GM03348 (cell line): ENCODE measurements at regions not wholly inside any gene's neighbourhood (a gene's known extent, or its start where the extent isn't known, plus 50 kb on each side); places are given as distances from the start of the nearest gene placed in this dataset.
A peak's percentile ranks its signal among the peaks of the same experiment; 100 is the strongest.

Experiments
- DNase-seq: peaks from one replicate; pipeline ENCODE4 v3.0.0; 2012; ENCODE audit warnings: low spot score

DNA sequence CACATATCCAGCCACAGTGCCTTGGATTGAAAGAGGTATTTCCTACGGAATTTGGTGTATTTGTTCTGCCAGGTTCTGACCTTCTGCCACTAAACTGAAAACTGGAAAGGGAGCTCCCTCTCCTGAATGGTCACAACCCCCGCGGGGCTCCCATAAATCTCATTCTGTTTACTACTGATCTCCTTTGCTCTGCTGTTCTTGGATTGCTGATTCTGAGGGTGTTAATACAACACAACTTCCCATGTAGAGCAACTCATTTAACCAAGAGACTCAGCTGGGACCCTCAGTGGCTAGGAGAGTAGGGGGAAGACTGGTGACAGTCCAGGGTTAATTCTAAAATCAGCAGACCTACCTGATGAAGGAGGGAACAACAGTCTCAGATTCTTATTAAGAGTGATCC is 662.9 kb downstream of the INHBA start:
- no peak for DNase-seq

DNA sequence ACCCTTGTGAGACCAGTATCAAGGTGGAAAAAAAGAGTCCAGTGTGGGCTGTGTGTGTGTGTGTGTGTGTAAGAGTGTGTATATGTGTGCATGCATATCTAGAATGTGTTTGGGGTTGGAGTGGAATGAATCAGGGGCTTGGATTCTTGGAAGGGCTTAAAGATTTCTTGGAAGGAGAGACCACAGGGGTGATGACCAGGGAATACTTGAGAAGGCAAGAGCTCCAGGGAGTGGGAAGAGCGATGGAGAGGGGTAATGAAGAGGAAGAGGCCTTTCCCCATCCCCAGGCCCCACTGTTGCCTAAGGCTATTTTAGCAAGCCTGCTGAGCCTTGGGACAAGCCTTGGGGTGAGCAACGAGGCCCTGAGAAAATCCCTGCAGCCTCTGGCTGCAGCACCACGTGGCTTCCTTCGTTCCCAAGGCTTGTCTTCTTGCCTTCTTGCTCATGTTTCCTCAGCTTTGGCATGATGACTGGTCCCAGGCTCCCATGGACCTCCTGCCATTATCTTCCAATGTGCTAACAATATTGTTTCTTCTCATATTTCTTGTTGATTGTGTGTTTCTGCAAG is 663.4 kb downstream of the INHBA start:
- no peak for DNase-seq

DNA sequence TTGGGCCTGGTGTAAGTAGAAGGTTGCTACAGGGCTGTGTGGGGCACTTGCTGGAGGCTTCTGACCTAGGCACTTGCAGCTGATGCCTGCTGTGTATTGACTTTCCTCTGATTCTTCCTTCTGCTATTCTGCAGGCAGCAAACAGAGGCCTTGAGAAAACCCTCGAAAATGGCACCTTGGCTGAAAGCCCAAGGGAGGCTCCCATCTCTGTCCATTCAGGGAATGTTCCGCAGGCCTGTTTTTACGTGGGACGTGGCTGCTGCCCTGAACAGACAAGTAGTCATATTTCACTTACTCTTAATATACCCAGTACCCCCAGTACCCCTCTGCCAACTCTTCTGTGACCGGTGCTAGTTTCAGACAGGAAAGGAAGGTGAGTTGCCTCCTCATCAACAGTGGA is 664.7 kb downstream of the INHBA start:
- no peak for DNase-seq

DNA sequence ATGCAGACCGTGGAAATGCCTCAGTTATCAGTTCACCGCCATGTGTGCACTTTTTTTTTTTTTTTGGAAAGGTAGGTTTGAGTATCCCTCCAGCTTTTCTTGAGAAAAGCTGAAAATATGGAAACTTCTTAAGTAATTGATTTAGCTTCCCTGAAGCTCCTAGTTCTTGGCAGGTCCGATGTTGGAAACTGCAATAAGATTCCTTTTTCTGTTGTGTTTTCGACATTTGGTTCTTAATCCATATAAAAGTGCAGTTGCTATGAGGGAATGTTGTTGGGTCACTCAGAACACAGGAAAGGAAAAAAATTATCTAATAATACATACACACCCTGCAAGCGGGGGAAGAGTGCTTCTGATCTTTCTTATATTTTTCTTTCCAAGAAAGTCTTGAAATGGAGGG is 665.2 kb downstream of the INHBA start:
- no peak for DNase-seq

DNA sequence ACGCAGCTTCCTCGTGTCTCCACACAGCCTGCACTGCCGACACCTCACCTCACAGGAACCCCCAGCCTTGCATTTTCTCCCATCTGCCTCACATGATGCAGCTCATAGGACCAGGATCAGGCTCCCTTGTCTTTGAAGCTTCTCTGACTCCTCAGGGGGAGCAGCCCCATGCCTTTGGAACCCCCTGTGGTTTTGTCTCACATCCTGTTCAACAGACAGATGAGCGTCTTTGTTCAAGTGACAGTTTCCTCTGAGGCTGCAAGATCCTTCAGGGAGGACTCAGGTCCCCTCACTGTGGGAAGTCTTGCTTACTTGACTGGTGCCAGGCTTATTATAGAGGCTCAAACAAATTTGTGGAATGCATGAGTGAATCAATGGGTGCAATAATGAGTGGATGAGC is 667.1 kb downstream of the INHBA start:
- no peak for DNase-seq

DNA sequence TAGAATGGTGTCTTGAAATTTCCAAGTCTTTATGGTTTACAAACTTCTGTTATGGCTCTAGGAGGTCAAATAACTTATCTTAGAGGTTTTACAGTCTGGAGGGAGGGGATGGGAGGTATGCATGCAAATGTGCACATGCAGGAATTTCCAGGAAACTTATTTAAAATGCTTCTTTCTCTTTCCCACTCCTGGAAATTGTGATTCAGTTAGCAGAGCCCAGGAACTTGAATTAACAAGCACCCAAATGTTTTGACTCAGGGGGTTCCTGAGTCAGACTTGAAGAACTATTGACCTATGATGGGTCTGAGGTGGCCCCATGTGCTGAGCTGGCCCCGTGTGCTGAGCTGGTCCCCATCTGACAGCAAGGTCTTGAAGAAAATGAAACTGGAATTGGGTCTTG is 669.4 kb downstream of the INHBA start:
- no peak for DNase-seq

DNA sequence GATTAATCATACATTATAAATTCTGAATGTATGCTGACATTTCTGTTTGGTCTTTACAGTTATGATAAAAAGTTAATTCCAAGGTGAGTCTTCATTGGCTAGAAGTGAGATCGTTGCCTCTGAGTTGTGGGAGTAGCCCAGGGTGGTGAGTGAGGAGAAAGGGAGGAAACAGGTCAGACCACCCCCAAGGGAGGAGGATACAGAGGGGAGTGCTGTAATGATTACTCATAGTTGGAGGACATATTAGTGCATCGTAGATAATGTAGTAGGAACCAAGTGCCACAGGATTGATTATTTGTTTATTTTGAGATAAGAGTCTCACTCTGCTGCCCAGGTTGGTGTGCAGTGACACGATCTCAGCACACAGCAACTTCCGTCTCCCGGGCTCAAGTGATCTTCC is 672.2 kb downstream of the INHBA start:
- no peak for DNase-seq

DNA sequence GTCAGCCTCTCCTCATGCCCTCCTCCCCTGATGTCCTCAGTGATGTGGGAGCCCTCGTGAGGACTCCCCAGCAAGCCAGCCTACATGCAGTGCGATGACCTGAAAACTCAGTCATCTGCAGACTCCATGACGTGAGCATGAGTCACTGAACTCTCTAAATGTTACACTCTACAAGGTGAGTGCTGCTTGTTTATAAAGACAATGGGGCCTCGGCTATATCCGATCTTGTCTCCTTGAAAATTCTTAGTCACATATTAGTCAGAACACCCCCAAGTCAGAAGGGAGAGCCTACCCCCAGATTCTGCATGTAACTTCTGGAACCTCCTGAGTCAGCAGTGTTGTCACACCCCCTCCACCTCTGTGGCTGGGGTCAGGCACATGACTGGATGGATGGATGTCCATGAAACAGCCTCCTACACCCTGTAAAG is 673.8 kb downstream of the INHBA start:
- peak; percentile 61 for DNase-seq

DNA sequence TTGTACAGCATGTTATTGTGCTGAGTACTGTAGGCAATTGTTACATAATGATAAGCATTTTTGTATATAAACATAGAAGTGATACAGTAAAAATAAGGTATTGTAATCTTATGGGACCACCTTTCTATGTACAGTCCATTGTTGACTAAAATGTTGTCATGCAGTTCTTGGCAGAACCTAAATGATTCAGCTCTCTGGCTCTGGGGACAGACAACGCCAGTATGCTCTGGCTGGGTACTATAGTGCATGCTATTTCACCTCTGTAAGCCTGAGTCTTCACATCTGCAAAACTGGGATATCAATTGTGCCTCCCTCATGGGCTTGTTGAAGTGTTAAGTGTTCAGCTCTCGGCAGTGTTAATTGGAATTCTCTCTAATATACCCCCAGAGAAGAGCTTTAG is 674.3 kb downstream of the INHBA start:
- DNase-seq: no peak

DNA sequence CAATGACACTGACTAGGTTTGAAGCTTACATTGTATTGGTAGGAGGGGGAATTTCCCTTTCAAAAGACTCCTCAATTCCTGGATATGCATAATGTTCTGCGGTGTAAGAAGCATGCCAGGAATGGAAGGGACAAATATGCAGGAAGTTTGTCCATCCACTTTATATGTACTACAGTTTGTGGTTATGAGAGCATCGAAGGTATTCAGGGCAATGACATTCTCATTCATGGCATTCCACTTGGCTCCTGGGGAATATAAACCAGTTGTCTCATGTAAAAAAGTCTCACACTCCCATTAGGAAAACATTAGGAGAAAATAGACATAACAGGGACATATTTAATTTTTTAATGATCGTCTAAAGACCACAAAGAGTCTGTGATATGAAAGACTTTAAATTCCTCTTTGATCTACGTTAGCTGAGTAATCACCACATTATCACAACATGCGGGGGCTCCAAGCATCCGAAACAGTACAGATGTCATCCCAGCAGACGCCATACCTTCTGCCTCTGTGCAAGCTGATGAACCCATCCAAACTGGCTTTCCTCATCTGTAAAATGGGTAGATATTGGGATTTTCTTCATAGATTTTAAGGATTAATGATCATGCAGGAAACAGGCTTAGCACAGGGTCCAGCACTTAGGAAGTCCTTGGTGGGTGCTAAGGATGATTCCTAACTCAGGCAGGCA is 675.3 kb downstream of the INHBA start:
- peak; percentile 89 for DNase-seq

DNA sequence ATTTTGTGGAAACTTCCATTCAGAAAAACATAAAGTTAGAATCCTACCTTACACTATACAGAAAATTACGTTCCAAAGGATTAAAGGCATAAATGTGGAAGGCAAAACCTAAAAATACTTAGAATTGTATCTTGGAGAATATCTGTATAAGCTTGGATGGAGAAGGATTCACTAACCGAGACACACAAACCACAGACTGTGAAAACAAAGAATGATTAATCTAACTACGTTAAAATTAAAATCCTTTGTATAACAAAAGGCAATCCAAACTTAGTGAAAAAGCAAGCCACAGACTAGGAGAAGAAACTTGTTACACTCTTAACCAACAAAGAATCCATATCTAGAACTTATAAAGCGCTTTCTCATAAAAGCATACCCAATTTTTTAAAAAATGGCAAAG is 678.8 kb downstream of the INHBA start:
- DNase-seq: no peak

DNA sequence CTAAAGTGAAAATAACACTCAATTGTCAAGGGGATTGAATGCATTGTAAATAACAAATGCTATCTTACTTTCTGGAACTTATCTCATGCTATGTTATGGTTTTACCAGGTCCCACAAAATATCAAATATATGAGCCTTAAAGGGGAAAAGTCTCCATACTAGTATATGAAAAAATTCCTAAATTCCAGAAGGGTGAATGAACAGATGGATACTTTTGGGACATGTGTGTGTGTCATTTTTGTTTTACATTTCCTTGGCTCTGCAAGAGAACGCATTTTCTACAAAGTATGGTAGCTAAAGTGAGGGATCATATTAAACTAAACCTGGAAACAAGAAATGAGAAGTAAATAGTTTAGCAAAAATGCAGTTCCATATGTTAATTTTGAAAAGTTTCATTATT is 682.8 kb downstream of the INHBA start:
- DNase-seq: no peak

DNA sequence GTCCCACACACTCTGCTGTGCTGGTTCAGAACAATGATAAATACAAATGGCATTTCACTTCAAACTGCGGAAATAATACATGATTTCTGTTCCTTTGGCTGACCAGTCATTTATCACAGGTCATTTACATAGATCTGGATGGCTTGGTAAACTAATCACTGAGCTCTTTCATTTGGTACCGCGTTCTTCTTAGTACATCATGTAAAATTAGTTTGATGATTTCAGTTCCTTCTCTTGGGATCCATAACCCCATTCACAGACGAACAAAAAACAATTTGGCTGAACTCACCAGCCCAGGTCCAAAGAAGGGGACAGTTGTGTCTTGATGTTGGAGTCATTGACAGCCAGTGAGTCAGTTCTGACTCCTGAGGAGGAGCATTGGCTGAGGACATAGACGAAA is 689.8 kb downstream of the INHBA start:
- DNase-seq: no peak

DNA sequence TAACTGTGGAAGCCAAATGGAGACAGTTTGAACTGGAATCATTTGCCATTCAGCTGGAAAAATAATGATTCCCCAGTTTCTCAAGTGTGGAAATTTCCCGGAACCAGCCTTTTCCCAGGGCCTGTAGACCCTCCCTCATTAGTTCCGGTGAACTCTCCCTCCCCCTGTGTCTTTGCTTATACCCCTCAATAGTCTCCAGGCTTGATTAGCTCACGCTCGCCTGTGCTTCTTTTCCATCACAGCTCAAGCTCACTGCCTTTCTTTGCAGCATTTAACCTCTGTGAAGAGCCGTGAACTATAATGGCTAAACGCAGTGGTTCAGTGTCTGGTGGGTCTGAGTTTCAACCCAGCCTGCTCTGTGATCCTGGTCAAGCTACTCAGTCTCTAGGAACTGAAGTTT is 690.8 kb downstream of the INHBA start:
- DNase-seq: no peak

DNA sequence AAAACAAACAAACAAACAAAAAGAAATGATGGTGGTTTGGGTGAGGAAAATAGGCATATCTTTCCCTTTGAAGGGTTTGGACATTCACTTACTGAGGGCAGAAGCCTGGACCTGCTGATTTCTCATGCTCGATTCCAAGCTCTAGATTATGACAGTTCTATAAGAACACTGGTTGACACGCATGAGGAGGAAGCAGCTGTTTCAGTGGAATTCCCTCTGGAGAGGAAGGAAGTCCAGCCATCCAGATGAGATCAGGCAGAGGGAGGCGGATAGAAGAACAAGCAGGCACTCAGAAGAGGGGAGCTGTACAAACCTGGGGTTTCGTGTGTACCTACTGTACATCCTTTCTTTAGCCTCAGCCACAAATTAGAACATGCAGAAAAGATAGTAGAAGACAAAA is 691.9 kb downstream of the INHBA start:
- DNase-seq: peak; percentile 38

DNA sequence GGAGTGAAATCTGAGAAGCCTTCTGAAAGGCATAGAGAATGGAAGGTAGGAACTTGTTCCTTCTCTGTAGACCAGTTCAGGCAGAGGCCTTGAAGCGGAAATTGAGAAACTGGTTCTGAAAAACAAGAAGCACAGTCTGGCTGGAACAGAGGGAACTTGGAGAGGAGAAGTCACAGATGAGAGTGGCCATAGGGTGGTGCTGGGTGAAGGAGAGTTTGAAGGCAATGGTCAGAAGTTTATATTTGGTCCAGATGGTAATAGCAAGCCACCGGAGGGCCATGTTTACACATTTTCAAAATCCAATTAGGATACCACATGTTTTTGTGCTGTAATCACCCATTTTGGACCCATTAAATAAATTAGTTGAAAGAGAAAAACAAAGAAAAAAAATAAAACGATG is 692.5 kb downstream of the INHBA start:
- peak; percentile 35 for DNase-seq

DNA sequence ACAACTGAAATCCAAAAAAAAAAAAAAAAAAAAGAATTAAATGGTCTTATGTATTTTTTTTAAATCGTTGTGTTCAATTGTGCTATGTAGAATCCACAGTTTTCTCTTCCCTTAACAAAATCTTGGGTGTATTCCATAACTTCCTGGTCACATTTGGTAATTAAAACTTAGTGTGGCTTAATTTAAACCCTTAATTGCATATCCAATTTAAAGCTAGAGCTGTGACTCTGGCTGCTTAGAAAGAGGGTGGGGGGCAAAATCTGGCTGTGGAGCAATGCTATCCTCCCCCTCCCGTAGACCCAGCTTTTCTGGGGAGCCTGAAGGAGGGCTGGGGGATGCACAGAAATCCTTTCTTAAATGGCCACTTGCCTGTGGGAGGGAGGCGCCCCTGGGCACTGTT is 695.1 kb downstream of the INHBA start:
- no peak for DNase-seq

DNA sequence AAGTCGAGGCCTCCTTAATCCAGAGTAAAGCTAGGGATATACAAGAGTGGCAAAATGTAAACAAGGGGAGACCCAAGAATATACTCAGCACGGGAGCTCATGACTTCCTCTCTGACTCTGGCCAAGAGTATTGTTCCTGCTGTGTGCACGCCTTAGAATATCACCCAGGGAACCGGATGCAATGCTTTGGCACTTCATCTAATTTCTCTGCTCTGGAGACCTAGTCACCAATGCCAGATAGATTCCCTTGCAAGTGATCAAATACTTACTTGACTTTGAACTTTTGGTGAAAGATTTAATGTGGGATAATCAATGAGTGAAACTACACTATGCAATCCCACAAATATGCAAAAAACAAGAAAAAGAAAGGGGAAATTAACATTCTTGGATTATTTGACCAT is 695.5 kb downstream of the INHBA start:
- DNase-seq: no peak

DNA sequence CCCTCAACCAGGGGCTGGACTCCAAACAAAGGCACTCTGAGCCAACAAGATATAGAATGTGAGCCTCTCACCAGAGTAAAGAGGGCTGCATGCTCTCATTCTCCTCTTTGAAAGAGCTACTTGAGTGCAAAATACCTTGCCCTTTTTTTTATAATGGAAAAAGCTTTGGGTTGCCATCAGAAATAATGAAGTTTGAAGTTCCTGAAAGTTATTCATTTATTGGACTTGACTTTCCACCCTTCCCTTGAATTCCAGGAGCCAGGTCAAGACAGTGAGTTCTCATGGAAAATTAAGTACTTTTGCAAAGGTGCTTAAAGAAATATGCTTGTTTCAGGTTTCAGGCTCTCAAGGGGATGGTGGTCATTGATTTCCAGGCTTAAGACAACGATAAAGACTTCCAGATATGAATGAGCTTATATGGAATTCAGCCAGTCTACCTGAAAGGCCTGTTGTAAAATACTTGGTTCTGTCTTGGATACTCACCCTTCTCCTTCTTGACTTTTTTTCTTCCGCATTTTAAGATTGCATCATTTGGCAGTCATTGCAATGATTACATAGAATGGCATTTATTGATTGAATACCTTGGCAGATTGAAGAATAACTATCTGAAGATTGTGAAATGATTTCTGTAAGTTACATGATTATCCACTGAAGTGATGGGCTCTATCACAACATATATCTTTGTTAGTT is 696.4 kb downstream of the INHBA start:
- peak; percentile 18 for DNase-seq

DNA sequence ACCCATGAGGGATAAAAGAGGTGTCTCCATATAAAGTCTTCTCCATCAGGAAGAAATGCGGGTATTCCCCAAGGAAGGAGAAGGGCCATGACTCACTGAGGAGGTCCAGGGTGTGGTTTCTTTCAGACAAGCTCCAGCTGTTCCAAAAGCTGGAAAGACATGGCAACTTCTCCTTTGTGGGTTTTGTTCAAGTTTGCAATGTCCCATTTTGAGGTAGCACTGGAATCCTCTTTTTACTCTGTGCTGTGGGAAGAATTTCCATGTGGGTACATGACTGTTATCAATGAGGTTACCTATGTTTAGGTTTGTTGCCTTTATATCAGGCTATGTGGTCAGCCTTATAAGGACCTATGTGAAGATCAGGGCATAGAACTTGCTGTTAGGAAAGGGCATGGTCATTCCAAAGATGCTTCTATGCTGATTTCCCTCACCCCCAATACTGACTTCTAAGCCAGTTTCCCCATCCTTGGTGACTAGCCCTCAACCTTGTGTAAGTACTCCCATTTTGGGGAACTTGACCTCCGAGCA is 697.5 kb downstream of the INHBA start:
- peak; percentile 77 for DNase-seq

DNA sequence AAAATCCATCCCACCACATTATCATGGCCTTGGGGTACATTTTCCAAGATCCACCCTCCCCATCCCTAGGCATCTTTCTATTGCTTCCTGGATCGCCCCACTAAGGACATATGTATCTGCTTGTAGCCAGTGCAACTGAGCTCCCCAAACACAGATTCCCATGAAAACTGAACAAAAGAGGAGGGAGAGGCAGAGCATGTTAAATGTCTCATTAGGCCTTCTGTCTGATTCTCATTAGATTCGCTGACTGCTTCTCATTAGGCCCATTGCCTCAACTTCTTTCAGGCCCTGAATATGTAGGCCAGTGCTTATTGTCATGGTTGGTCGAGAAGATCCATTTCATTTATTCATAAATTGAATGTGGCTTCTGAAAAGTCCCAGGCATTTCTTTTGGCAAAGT is 698.9 kb downstream of the INHBA start:
- no peak for DNase-seq

DNA sequence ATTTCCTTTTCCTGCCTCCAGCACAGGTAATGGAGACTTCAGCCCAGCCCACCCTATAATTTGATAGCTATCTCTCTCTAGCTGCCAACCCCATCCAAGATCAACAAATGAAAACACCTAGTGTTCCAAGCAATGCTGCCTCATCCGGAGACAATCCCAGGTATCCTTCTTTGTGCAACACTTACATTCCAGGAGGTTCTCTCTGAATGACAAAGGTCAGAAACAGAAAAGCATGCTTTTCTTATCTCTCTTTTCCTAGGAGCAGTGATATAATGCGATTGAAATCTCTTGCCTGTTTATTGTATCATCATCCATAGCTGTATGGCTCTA is 699.3 kb downstream of the INHBA start:
- DNase-seq: no peak

DNA sequence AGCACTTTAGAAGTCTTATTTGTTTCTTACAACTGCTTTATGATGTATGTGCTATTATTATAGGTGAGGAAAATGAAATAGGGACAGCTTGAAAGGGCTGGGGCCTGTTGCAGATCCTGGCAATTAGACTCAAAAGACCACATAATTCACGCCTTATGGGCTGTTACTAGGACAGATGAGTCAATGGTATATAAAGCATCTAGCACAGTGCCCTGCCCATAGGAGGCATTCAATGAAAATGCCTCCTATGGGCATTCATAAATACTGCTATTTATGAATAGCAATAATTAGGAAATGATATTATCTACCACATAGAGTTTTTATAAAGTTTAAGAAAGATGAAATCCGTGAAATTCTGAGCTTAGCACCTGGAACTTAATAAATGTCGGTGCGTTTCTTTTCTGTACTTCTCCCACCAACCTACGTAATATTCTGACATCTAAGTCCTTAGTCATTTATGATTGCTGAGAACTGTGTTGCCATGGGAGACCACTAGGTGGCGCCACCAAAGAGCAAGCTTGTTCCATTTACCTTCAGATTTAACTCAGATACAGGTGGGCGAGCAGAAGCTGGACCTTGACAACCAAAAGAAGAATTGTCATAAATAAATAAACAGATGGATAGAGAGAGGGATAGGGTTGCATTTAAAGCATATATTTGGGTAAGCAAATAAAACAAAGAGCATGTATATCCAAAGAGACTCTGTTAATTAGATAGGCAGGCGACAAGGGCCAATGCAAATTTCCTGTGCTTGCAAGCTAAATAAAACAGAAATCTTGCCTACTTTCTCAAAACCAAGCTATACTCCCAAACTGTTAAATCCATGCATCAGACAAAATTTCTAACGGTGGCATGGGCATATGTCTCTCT is 699.9 kb downstream of the INHBA start:
- no peak for DNase-seq
